Neural cell (in vitro differentiated cells): ENCODE measurements at regions not wholly inside any gene's neighbourhood (a gene's known extent, or its start where the extent isn't known, plus 50 kb on each side); places are given as distances from the start of the nearest gene placed in this dataset.

Experiments used
- CTCF ChIP-seq: fragments of 450-650 bp; IDR thresholded peaks from 2 replicates; pipeline ENCODE4 v1.5.1; 2014; ENCODE audit warnings: antibody characterized with exemption, mild to moderate bottlenecking, moderate library complexity; ENCODE audit not compliant: poor library complexity, severe bottlenecking
- TAF1 ChIP-seq: IDR thresholded peaks from 2 replicates; pipeline ENCODE4 v1.6.1; 2012; ENCODE audit warnings: low read depth

- TF ChIP-seq CTCF = no peak
- no peak for TF ChIP-seq TAF1
These were observed 182.4 kb upstream of the TMEFF2 start for GRCh38 chr2:192377173-192377572.
